ENCODE measurements at regions not wholly inside any gene's neighbourhood (a gene's known extent, or its start where the extent isn't known, plus 50 kb on each side); places are given as distances from the start of the nearest gene placed in this dataset.

GRCh38 chr13:47109028-47109427 lies 212.2 kb upstream of the HTR2A start:
- Histone ChIP-seq H3K4ac (ENCODE audit: low read depth, low read length) (no peak overlapping the region), H4K5ac (ENCODE audit: low read depth, low read length) (no peak overlapping the region), H4K91ac (ENCODE audit: insufficient read depth, low read depth, low read length) (no peak overlapping the region), H2AFZ (replicated peaks; ENCODE audit: low read length, poor library complexity) (no peak overlapping the region), H2AK9ac (replicated peaks; ENCODE audit: low read depth, low read length, poor library complexity) (no peak overlapping the region), H2BK20ac (ENCODE audit: low read depth, low read length) (no peak overlapping the region), H2BK15ac (ENCODE audit: low read depth, low read length) (no peak overlapping the region), H2BK5ac (ENCODE audit: low read depth, low read length, poor library complexity, severe bottlenecking) (no peak overlapping the region), H3K4me2 (ENCODE audit: low read depth, low read length) (no peak overlapping the region), H3K9me1 (ENCODE audit: insufficient read depth, low read length) (no peaks in the 10 kb centered on the region), H4K20me1 (ENCODE audit: insufficient read depth, low read length) (no peaks in the 10 kb centered on the region), H3K18ac (ENCODE audit: low read depth, low read length) (no peak overlapping the region), H3K56ac (ENCODE audit: extremely low read depth, insufficient read depth, low read length) (no peak overlapping the region), H2BK120ac (ENCODE audit: low read depth, low read length) (no peak overlapping the region), H3K14ac (replicated peaks; ENCODE audit: low read depth, low read length) (no peak overlapping the region), H3K27ac (ENCODE audit: insufficient read depth, low read length) (no peak overlapping the region), H3K9ac (ENCODE audit: low read depth, low read length) (no peak overlapping the region), H3K9me3 (ENCODE audit: control insufficient read depth, insufficient read depth, low read length) (no peaks in the 10 kb centered on the region), H3K4me3 (ENCODE audit: insufficient read depth, low read depth, low read length) (no peak overlapping the region), H4K8ac (ENCODE audit: low read depth in 2 of 2, low read length in 2 of 2) (no peak overlapping the region), H3K36me3 (ENCODE audit: control insufficient read depth, insufficient read depth, low read length) (no peaks in the 10 kb centered on the region), H2AK5ac (ENCODE audit: low read depth, low read length) (no peak overlapping the region), H3K79me1 (ENCODE audit: low read depth in 1 of 2, low read length in 2 of 2) (no peaks in the 10 kb centered on the region), H3K27me3 (ENCODE audit: control insufficient read depth, insufficient read depth, low read length) (no peaks in the 10 kb centered on the region), H3K4me1 (ENCODE audit: control insufficient read depth, insufficient read depth, low read length) (peaks cover 1% of the 10 kb centered on the region; the same call in 1 of the 2 replicates), H3K23ac (ENCODE audit: low read depth, low read length) (no peak overlapping the region)
- WGBS, 2 experiments (ENCODE audit: extremely low coverage in 2 of 2, insufficient read length in 1 of 2) = 85% methylated on average over 4 of the region's 4 CpGs; no CpG with 5 or more reads in 1 of the 2 experiments
- in situ Hi-C loops (cut with MboI; ENCODE audit: low sequenced_read_pairs) (no loop called here), intact Hi-C loops (cut with micrococcal nuclease) (no loop called here), dilution Hi-C loops (cut with HindIII; ENCODE audit: low sequenced_read_pairs, unreplicated experiment) (no loop called here)
- no peak for TF ChIP-seq MAFK (IDR thresholded peaks at IDR 0.05; ENCODE audit: low read depth, low read length)
- TF ChIP-seq SMC3 (IDR thresholded peaks at IDR 0.05; ENCODE audit: low read depth, low read length) = no peak
- TF ChIP-seq MXI1 (IDR thresholded peaks at IDR 0.05; ENCODE audit: borderline replicate concordance, low read depth, low read length) = no peak
- no peak for TF ChIP-seq RCOR1 (IDR thresholded peaks at IDR 0.05; ENCODE audit: insufficient replicate concordance, low read length)
- TF ChIP-seq RAD21 (IDR thresholded peaks at IDR 0.05; ENCODE audit: low read length) = no peak
- no peak for TF ChIP-seq USF2 (IDR thresholded peaks at IDR 0.05; ENCODE audit: low read depth, low read length)
- no peak for TF ChIP-seq CEBPB (IDR thresholded peaks at IDR 0.05; ENCODE audit: low read depth, low read length)
- TF ChIP-seq POLR2A (IDR thresholded peaks at IDR 0.05; ENCODE audit: low read depth, low read length) = no peak
- no peak for TF ChIP-seq NFE2L2 (IDR thresholded peaks at IDR 0.05; ENCODE audit: low read depth, low read length)
- TF ChIP-seq CTCF (conservative IDR thresholded peaks at IDR 0.05; ENCODE audit: low read depth, low read length) = no peak
- no peak for TF ChIP-seq CHD1 (IDR thresholded peaks at IDR 0.05; ENCODE audit: low read depth, low read length)
- no peak for TF ChIP-seq MAZ (IDR thresholded peaks at IDR 0.05; ENCODE audit: borderline replicate concordance, low read depth, low read length)
- ATAC-seq (ENCODE audit: low read depth) = no peak
- CTCF ChIA-PET = no interaction called here
- POLR2A ChIA-PET (ENCODE audit: unreplicated experiment) = no interaction called here
- DNase-seq = no peak
- BruUV-seq (replicated peaks) = no TSS peak
